Activated CD8-positive, alpha-beta memory T cell treated with anti-CD3 and anti-CD28 coated beads for 24 hours (primary cell): ENCODE measurements at regions not wholly inside any gene's neighbourhood (a gene's known extent, or its start where the extent isn't known, plus 50 kb on each side); places are given as distances from the start of the nearest gene placed in this dataset.

Experiments used
- DNase-seq: peaks from one replicate; pipeline ENCODE4 v3.0.0-alpha.2; 2020

- no peak for DNase-seq
Observed at GRCh38 chr14:97411938-97412612, 614.9 kb downstream of the VRK1 start.

- no peak for DNase-seq
Observed at GRCh38 chr14:97413022-97413539, 615.9 kb downstream of the VRK1 start.

GRCh38 chr14:97413966-97414717 is 617.0 kb downstream of the VRK1 start:
- no peak for DNase-seq

- no peak for DNase-seq
Observed at GRCh38 chr14:97414718-97415098, 617.5 kb downstream of the VRK1 start.

GRCh38 chr14:97415907-97416306 is 618.7 kb downstream of the VRK1 start:
- no peak for DNase-seq

GRCh38 chr14:97416550-97416949 is 619.4 kb downstream of the VRK1 start:
- DNase-seq: no peak

DNA sequence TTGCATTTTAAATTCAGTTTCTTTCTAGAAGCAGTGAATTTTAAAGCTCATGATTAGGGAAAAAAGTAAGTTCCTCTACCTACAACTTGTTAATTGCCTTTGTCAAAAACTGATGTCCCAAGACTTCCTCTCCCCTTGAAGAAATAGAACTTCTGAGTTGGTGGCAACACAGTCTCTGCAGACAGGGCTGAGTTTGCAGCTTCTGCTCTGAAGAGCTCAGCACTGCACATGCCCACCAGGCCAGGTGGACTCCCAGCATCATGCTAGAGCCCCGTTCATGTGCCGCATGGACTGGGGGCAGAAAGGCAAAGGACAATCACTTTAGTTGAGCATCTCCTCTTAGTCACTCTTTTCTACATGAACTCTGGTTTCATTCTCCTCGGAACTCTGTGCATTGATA is 620.1 kb downstream of the VRK1 start:
- no peak for DNase-seq

DNA sequence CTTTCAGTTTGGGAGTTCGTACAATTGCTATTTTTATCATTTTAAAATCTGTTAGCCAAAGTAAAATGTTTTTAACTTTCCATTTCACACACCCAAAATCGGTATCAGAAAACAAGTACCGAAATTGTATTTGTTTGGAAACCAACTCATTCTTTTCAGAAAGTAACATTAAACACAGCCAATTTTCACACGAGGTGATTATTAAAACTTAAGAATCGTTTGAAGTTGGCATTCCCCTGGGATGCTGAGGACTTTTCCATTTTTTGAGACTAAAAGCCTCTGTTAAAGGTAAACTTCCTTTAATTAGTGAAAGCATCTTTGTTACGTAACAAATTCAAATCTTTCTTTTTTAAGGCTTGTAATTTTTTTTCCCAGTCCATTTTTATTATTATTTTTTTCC is 623.0 kb downstream of the VRK1 start:
- DNase-seq: no peak

GRCh38 chr14:97426776-97427175 is 629.6 kb downstream of the VRK1 start:
- DNase-seq: no peak

- DNase-seq: no peak
Observed at GRCh38 chr14:97428808-97429440, 631.7 kb downstream of the VRK1 start.

DNA sequence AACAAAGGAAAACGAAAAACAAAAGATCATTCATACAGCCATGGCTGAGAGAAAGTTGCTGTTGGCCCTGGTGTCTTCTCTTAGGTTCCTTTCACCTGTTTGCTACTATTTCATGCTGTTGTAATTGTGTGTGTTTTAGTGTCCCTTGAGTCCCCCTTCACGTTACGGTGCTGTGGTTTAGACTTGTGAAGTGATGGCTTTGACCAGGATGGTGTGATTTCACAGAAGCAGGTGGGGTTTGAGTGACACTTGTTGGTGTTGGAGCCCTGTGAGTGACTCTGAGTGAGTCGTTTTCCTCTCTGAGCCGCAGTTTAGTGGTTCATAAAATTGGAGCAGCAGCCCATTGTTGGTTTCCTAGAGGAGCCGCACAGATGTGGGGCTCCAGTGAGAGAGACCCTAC is 635.4 kb downstream of the VRK1 start:
- DNase-seq: no peak

DNA sequence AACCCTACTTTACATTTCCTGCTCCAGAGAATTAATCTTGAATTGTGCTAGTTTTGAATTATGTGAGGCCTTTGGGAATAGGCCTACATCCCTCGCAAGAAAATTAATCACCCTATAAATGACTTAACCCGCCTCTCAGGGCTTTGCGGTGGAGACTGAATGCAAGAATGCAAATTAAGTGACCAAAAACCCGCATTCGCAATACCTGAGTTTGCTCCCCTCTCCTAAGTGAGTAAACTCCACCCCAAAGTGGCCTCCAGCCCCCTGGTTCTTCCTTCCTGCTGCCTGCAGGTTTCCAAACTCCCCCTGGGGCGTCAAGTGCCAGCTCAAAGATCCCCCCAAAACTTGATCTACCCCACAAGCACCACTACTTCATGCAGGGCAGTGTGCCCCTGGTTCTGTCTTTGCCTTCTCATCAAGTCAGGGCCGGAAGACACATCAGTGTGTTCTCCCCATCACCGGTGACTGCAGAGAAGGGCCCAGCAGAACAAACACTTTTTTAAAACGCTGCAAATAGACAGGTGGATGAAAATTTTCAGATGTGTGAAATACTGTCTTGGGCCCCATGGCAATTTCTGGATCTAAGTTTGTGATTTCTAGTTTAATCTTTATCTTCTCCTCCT is 644.7 kb downstream of the VRK1 start:
- DNase-seq: no peak

GRCh38 chr14:97442363-97442762 is 645.2 kb downstream of the VRK1 start:
- no peak for DNase-seq

- DNase-seq: no peak
Observed at GRCh38 chr14:97443412-97443811, 646.2 kb downstream of the VRK1 start.

- no peak for DNase-seq
Observed at GRCh38 chr14:97444248-97444647, 647.1 kb downstream of the VRK1 start.

- no peak for DNase-seq
Observed at GRCh38 chr14:97445367-97445766, 648.2 kb downstream of the VRK1 start.

DNA sequence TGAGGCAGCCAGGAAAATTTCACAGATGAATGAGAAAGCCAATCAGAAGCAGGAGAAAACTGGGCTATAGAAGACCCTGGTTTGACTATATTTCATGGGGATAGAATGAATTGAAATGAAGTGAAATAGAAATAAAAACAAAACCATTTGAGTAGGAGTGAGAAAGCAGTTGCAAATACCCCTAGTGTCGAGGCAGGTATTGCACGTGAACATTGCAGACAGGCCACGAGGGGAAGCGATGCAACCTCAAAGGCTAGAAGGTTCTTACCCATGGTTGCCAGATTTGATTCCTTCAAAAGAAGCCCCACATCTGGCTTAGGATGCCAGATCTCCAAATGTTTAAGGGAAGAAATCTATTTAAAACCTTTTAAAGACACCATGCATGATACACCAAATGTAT is 648.9 kb downstream of the VRK1 start:
- no peak for DNase-seq

DNA sequence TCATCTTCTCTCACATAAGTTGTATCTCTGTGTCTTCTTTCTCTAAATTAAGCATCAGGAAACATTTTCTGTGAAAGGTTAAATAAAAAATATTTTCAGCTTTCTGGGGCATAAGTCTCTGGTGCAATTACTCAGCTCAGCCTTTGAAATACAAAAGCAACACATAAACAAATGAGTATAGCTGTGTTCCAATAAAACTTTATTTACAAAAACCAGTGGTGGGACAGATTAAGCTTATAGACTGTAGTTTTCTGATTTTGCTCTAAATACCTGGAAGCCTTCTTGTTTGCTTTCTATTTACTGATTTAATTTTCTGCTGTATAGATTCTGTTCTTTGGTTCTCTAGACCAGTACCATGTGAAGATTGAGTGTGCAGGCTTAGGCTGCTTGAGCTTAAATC is 655.1 kb downstream of the VRK1 start:
- no peak for DNase-seq

DNA sequence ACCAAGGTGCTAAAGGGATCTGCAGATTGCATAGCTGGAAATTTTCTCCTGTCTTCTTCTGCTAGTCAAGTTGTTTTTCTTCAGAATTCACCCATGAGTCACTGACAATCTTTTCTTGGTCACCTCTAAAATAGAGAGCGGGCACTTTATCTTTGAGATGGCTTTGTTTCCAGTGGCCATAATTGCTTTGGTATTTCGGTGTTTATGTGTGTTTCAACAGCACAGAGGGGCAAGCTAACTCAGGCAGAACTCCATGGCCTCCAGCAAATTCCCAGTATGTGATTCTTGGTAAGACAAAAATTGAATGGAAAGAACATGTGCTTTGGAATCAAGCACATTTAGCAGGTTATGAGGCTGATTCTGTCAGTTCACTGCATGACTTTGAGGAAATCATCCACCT is 656.8 kb downstream of the VRK1 start:
- DNase-seq: no peak

DNA sequence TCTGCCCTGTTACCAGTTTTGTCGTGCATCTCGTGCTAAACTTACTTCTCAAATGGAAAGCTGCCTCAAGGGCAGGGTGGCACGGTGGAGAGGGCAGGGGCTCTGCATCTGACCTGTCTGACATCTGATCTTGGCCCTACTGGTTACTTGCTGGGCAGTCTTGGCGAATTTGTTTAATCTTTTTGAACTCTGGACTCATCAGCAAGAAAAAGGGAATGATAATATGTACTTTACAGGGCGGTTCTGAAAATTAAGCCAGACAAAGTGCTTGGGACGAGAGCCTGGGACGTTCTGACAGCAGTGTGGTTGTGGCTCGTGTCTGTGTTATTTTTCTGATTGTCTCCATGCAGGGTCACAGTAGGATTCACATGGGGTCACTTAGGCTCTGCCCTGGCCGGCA is 659.3 kb downstream of the VRK1 start:
- DNase-seq: no peak

GRCh38 chr14:97456958-97457357 is 659.8 kb downstream of the VRK1 start:
- peak; percentile 83 for DNase-seq

DNA sequence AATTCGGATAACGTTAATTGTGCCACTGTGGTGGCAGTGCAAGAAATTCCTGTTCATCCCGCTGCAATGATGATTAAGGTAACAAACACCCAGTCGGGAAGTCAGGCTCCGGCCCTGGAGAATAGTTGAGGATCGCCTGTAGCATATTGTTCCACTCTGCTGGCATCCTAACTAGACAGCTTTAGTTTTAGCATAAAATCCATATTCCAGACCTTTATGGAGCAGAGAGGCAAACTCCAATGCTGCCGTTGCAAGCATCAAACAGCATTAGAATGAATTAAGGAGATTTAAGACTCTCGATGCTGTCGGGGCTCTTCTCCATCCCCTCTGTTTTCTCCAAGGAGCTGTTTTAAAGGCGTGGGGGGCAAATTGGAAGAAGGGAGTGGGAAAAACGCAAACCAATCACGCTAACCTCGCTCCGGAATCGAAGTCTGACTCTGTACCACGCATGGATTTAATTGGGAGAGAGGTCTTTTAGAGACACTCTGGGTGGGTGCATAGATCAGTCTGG is 660.4 kb downstream of the VRK1 start:
- no peak for DNase-seq

GRCh38 chr14:97458255-97458654 is 661.1 kb downstream of the VRK1 start:
- DNase-seq: no peak
